Neural cell (in vitro differentiated cells): ENCODE measurements at regions not wholly inside any gene's neighbourhood (a gene's known extent, or its start where the extent isn't known, plus 50 kb on each side); places are given as distances from the start of the nearest gene placed in this dataset.

Experiments
- CTCF ChIP-seq: fragments of 450-650 bp; IDR thresholded peaks from 2 replicates; pipeline ENCODE4 v1.5.1; 2014; ENCODE audit warnings: antibody characterized with exemption, mild to moderate bottlenecking, moderate library complexity; ENCODE audit not compliant: poor library complexity, severe bottlenecking
- EP300 ChIP-seq: fragments of 450-650 bp; conservative IDR thresholded peaks from 2 replicates; pipeline ENCODE4 v1.6.1; 2014; ENCODE audit warnings: antibody characterized with exemption, mild to moderate bottlenecking, moderate library complexity; ENCODE audit not compliant: poor library complexity, severe bottlenecking
- MXI1 ChIP-seq: fragments of 450-650 bp; conservative IDR thresholded peaks from 2 replicates; pipeline ENCODE4 v1.6.1; 2014; ENCODE audit warnings: antibody characterized with exemption, mild to moderate bottlenecking; ENCODE audit not compliant: poor library complexity, severe bottlenecking
- POLR2AphosphoS5 ChIP-seq: IDR thresholded peaks from 2 replicates; pipeline ENCODE4 v1.6.1; 2012

- no peak for TF ChIP-seq POLR2AphosphoS5
- TF ChIP-seq CTCF, result no peak
- no peak for TF ChIP-seq EP300
- no peak for TF ChIP-seq MXI1
Measured at GRCh38 chr18:41530970-41531369, 424.1 kb upstream of the PIK3C3 start.
